Neuronal stem cell (in vitro differentiated cells): ENCODE measurements at regions not wholly inside any gene's neighbourhood (a gene's known extent, or its start where the extent isn't known, plus 50 kb on each side); places are given as distances from the start of the nearest gene placed in this dataset.
A peak's percentile ranks its signal among the peaks of the same experiment; 100 is the strongest.

ENCODE experiments used
- DNase-seq: peaks from one replicate; pipeline ENCODE4 v3.0.0-alpha.2; 2013; ENCODE audit warnings: low spot score
- H2AFZ ChIP-seq: one replicate; pipeline ENCODE4 v1.6.1; 2013; ENCODE audit warnings: mild to moderate bottlenecking, low read length, inconsistent platforms
- H2AK5ac ChIP-seq: 2 replicates; pipeline ENCODE4 v1.6.1; 2013; ENCODE audit warnings: low read depth, mild to moderate bottlenecking, inconsistent platforms, low read length, moderate library complexity, mixed read lengths
- H2BK120ac ChIP-seq: 2 replicates; pipeline ENCODE4 v1.6.1; 2013; ENCODE audit warnings: low read depth, mild to moderate bottlenecking, inconsistent platforms, low read length, moderate library complexity, mixed read lengths
- H2BK12ac ChIP-seq: one replicate; pipeline ENCODE4 v1.6.1; 2013; ENCODE audit warnings: low read length, inconsistent platforms
- H2BK15ac ChIP-seq: 2 replicates; pipeline ENCODE4 v1.6.1; 2013; ENCODE audit warnings: mild to moderate bottlenecking, low read length, inconsistent platforms, mixed read lengths
- H2BK5ac ChIP-seq: one replicate; pipeline ENCODE4 v1.6.1; 2013; ENCODE audit warnings: inconsistent platforms, mild to moderate bottlenecking, low read length, moderate library complexity
- H3K14ac ChIP-seq: one replicate; pipeline ENCODE4 v1.6.1; 2013; ENCODE audit warnings: low read length, inconsistent platforms
- H3K18ac ChIP-seq: 2 replicates; pipeline ENCODE4 v1.6.1; 2013; ENCODE audit warnings: low read length, inconsistent platforms
- H3K23ac ChIP-seq: 2 replicates; pipeline ENCODE4 v1.6.1; 2013; ENCODE audit warnings: low read depth, mild to moderate bottlenecking, mixed read lengths, low read length, inconsistent platforms; ENCODE audit not compliant: poor library complexity
- H3K27ac ChIP-seq: replicated peaks from 3 replicates; pipeline ENCODE4 v1.5.1; 2013; ENCODE audit warnings: low read length, inconsistent platforms
- H3K27me3 ChIP-seq, 3 experiments: 2 replicates each; pipeline ENCODE4 v1.6.1; 2013; ENCODE audit warnings: low read length in 3 of 3, mild to moderate bottlenecking in 2 of 3, inconsistent platforms in 1 of 3, low read depth in 1 of 3, mixed read lengths in 1 of 3, moderate library complexity in 1 of 3; ENCODE audit not compliant: control insufficient read depth in 3 of 3, insufficient read depth in 3 of 3
- H3K36me3 ChIP-seq, 2 donors: replicated peaks in 1 of 2; 2 replicates each; pipeline ENCODE4 v1.6.1; 2013; ENCODE audit warnings: low read length in 2 of 2; ENCODE audit not compliant: control insufficient read depth in 2 of 2, insufficient read depth in 2 of 2
- H3K4ac ChIP-seq: 2 replicates; pipeline ENCODE4 v1.6.1; 2013; ENCODE audit warnings: inconsistent platforms, mild to moderate bottlenecking, low read length, moderate library complexity
- H3K4me1 ChIP-seq, 2 donors: 1 replicate in 1 of 2; 2 replicates in 1 of 2; pipeline ENCODE4 v1.6.1; 2013; ENCODE audit warnings: low read length in 2 of 2, low read depth in 1 of 2; ENCODE audit not compliant: control insufficient read depth in 2 of 2, insufficient read depth in 1 of 2
- H3K4me2 ChIP-seq: one replicate; pipeline ENCODE4 v1.6.1; 2013; ENCODE audit warnings: mild to moderate bottlenecking, low read length, inconsistent platforms; ENCODE audit not compliant: insufficient read depth, poor library complexity, severe bottlenecking
- H3K4me3 ChIP-seq, 2 donors: 2 replicates each; pipeline ENCODE4 v1.5.1; 2013; ENCODE audit warnings: low read length in 2 of 2, mild to moderate bottlenecking in 2 of 2, inconsistent platforms in 1 of 2, moderate library complexity in 1 of 2
- H3K79me1 ChIP-seq: one replicate; pipeline ENCODE4 v1.6.1; 2013; ENCODE audit warnings: low read depth, mild to moderate bottlenecking, inconsistent platforms, low read length, moderate library complexity
- H3K9ac ChIP-seq: one replicate; pipeline ENCODE4 v1.6.1; 2013; ENCODE audit warnings: mild to moderate bottlenecking, low read depth, low read length, inconsistent platforms; ENCODE audit not compliant: poor library complexity
- H3K9me3 ChIP-seq, 2 donors: replicated peaks in 1 of 2; 2 replicates each; pipeline versions ENCODE3 to v1.6.1; 2013; ENCODE audit warnings: low read length in 2 of 2, mild to moderate bottlenecking in 2 of 2, inconsistent platforms in 1 of 2, low read depth in 1 of 2, mixed read lengths in 1 of 2, moderate library complexity in 1 of 2; ENCODE audit not compliant: control insufficient read depth in 2 of 2, insufficient read depth in 1 of 2
- H4K8ac ChIP-seq: one replicate; pipeline ENCODE4 v1.6.1; 2013; ENCODE audit warnings: low read depth, mild to moderate bottlenecking, inconsistent platforms, low read length, moderate library complexity
- H4K91ac ChIP-seq: one replicate; pipeline ENCODE4 v1.6.1; 2013; ENCODE audit warnings: low read length, low read depth, mild to moderate bottlenecking, inconsistent platforms; ENCODE audit not compliant: poor library complexity
- WGBS, 2 donors: extraction: QIAGEN DNeasy Blood & Tissue Kit; methylation state at CpG; one replicate each; pipeline ENCODE4 v1.1.7; 2013; ENCODE audit warnings: missing lambda C conversion rate in 2 of 2, mixed read lengths in 1 of 2; ENCODE audit not compliant: insufficient read length in 2 of 2, insufficient replicate concordance in 1 of 2; ENCODE audit errors: extremely low coverage in 2 of 2; 5-methylcytosine and 5-hydroxymethylcytosine counted together

DNA sequence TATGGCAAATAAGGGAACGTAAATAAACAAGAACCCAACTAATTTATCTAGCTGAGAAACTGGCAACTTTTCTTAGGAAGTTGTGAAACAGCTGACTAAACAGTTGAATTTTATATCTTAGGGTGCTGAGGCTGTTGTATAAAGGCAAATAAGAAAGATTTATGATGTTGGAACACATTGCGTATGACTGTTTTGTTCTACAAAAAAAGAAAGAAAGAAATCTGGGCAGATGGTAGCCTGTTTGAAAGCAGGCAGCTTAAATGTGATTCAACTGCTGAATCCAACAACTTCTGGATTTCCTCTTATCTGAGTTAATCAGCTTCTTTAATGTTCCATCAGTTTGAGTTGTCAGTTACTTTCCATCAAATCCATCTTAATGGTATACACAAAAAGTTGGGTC is 214.5 kb downstream of the SNX13 start:
- Histone ChIP-seq H3K14ac (no peak overlapping the region), H2AFZ (no peak overlapping the region), H3K9ac (no peak overlapping the region), H3K27ac (no peak overlapping the region), H2BK15ac (no peak overlapping the region), H3K4me3 (no peak overlapping the region), H3K4me2 (no peak overlapping the region), H2BK120ac (no peak overlapping the region), H3K4ac (no peak overlapping the region), H3K36me3 (no peaks in the 10 kb centered on the region), H2AK5ac (no peak overlapping the region), H2BK5ac (no peak overlapping the region), H2BK12ac (no peak overlapping the region), H3K18ac (no peak overlapping the region), H4K8ac (no peak overlapping the region), H3K9me3 (no peaks in the 10 kb centered on the region), H4K91ac (no peak overlapping the region), H3K27me3 (no peaks in the 10 kb centered on the region), H3K23ac (no peak overlapping the region), H3K79me1 (no peaks in the 10 kb centered on the region), H3K4me1 (no peaks in the 10 kb centered on the region)
- DNase-seq, result no peak
- no CpG with 5 or more reads among the region's 2 CpGs for WGBS, 2 donors

DNA sequence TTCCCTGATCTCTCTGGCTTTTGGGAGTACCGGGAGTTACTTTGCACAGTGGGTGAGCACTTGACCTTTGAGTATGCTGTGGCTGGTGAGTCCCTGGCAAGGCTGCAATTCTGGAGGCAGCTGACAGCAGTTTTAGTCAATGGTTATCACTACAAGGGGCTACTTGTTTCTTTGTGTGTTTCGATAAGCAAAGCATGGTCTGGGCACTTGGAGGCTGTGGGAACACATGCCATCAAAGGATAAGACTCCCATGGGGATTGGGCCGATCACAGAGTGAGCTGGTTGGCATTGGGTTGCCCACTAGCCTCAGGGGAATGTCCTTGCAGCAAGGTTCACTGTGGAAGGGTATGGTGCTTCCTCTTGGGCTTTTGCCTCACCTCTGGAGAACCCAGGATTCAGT is 208.2 kb downstream of the SNX13 start:
- Histone ChIP-seq H3K27me3 (no peaks in the 10 kb centered on the region), H3K9ac (no peak overlapping the region), H2BK5ac (no peak overlapping the region), H3K14ac (no peak overlapping the region), H3K4ac (no peak overlapping the region), H3K4me2 (no peak overlapping the region), H2AK5ac (no peak overlapping the region), H3K4me3 (no peak overlapping the region), H2AFZ (no peak overlapping the region), H3K9me3 (peaks cover 7% of the 10 kb centered on the region in 2 donors), H3K23ac (no peak overlapping the region), H3K18ac (no peak overlapping the region), H3K79me1 (no peaks in the 10 kb centered on the region), H4K8ac (peak overlapping the region; percentile 65), H3K4me1 (no peaks in the 10 kb centered on the region), H3K27ac (no peak overlapping the region), H2BK12ac (no peak overlapping the region), H2BK120ac (no peak overlapping the region), H3K36me3 (no peaks in the 10 kb centered on the region), H2BK15ac (no peak overlapping the region), H4K91ac (no peak overlapping the region)
- DNase-seq, result no peak
- no CpG with 5 or more reads among the region's 3 CpGs for WGBS, 2 donors
